Endodermal cell (in vitro differentiated cells): ENCODE measurements at regions not wholly inside any gene's neighbourhood (a gene's known extent, or its start where the extent isn't known, plus 50 kb on each side); places are given as distances from the start of the nearest gene placed in this dataset. TPM values are rescaled to one million over a fixed set of nuclear protein-coding genes. Genes with fewer than 3 reads are reported as not detected.

ENCODE experiments used
- DNase-seq: peaks from one replicate; pipeline ENCODE4 v3.0.0-alpha.2; 2017
- H3K27ac ChIP-seq: 2 replicates; pipeline ENCODE4 v1.5.1; 2013; ENCODE audit warnings: mild to moderate bottlenecking, low read depth, low read length, moderate library complexity
- H3K27me3 ChIP-seq: 2 replicates; pipeline ENCODE4 v1.6.1; 2013; ENCODE audit warnings: mild to moderate bottlenecking, low read length, moderate library complexity; ENCODE audit not compliant: insufficient read depth, control insufficient read depth, poor library complexity, severe bottlenecking
- H3K36me3 ChIP-seq: 2 replicates; pipeline ENCODE4 v1.7.0; 2013; ENCODE audit warnings: mild to moderate bottlenecking, low read length, moderate library complexity; ENCODE audit not compliant: control insufficient read depth, insufficient read depth
- H3K4me1 ChIP-seq: one replicate; pipeline ENCODE4 v1.7.0; 2013; ENCODE audit warnings: low read length; ENCODE audit not compliant: control insufficient read depth, insufficient read depth
- H3K4me3 ChIP-seq: 2 replicates; pipeline ENCODE4 v1.5.1; 2013; ENCODE audit warnings: mild to moderate bottlenecking, low read length, moderate library complexity
- H3K9ac ChIP-seq: 2 replicates; pipeline ENCODE4 v1.6.1; 2013; ENCODE audit warnings: mild to moderate bottlenecking, low read length, moderate library complexity; ENCODE audit not compliant: poor library complexity, severe bottlenecking; ENCODE audit errors: extremely low read depth
- H3K9me3 ChIP-seq: 2 replicates; pipeline ENCODE4 v1.6.1; 2013; ENCODE audit warnings: mild to moderate bottlenecking, low read length, moderate library complexity; ENCODE audit not compliant: control insufficient read depth
- H3K27ac Mint-ChIP-seq: 2 replicates; pipeline ENCODE4 v1.8.0; 2020; ENCODE audit warnings: mixed read lengths
- H3K27me3 Mint-ChIP-seq: 2 replicates; pipeline ENCODE4 v1.8.0; 2021; ENCODE audit warnings: mild to moderate bottlenecking, mixed read lengths; ENCODE audit not compliant: insufficient read depth
- H3K36me3 Mint-ChIP-seq: 2 replicates; pipeline ENCODE4 v1.8.0; 2020; ENCODE audit warnings: low read depth, mixed read lengths
- H3K4me1 Mint-ChIP-seq: 2 replicates; pipeline ENCODE4 v1.8.0; 2020; ENCODE audit warnings: mixed read lengths
- H3K4me3 Mint-ChIP-seq: 2 replicates; pipeline ENCODE4 v1.8.0; 2020; ENCODE audit warnings: mild to moderate bottlenecking, moderate library complexity, mixed read lengths
- H3K9me3 Mint-ChIP-seq: 2 replicates; pipeline ENCODE4 v1.8.0; 2020; ENCODE audit warnings: mild to moderate bottlenecking, mixed read lengths
- CTCF ChIP-seq: fragments of 200-600 bp; sonication (generic); conservative IDR thresholded peaks from 2 replicates; pipeline ENCODE4 v1.5.0; 2021; ENCODE audit warnings: antibody characterized with exemption, mild to moderate bottlenecking
- WGBS, 2 experiments: methylation state at CpG; one replicate each; pipeline versions ENCODE4 v1.1.5 to v1.1.7; 2013; ENCODE audit warnings: missing lambda C conversion rate in 2 of 2, mixed read lengths in 1 of 2; ENCODE audit not compliant: insufficient coverage in 1 of 2, insufficient read length in 1 of 2; 5-methylcytosine and 5-hydroxymethylcytosine counted together
- microRNA-seq: library from miRNA; unstranded; fragments of <30 nt; microRNA quantifications from one replicate; pipeline ENCODE4 v1.2.0, GENCODE V29; 2020; ENCODE audit warnings: borderline microRNAs expressed

- H3K4me1 ChIP-seq: no peaks in the 10 kb centered on the region
- no peak for DNase-seq
- H3K4me3 ChIP-seq: no peak overlapping the region
- Mint-ChIP-seq H3K4me1 (peaks cover 17% of the 10 kb centered on the region), H3K9me3 (no peaks in the 10 kb centered on the region), H3K27ac (no peak overlapping the region), H3K4me3 (no peak overlapping the region), H3K27me3 (peaks cover 5% of the 10 kb centered on the region), H3K36me3 (no peaks in the 10 kb centered on the region)
- H3K27me3 ChIP-seq: no peaks in the 10 kb centered on the region
- H3K36me3 ChIP-seq: no peaks in the 10 kb centered on the region
- H3K9me3 ChIP-seq: no peaks in the 10 kb centered on the region
- WGBS, 2 experiments: 92 to 95% methylated on average over 10 to 11 of the region's 11 CpGs
- H3K9ac ChIP-seq: no peak overlapping the region
- H3K27ac ChIP-seq: no peak overlapping the region
- TF ChIP-seq CTCF: no peak
Observed at GRCh38 chr6:37549558-37549957, 49.9 kb upstream of the CCDC167 start.

Small RNAs in the stretch of these regions (microRNA-seq; reads per million reads assigned to microRNA genes)
- gene MIR4462: not detected
